ENCODE measurements at regions not wholly inside any gene's neighbourhood (a gene's known extent, or its start where the extent isn't known, plus 50 kb on each side); places are given as distances from the start of the nearest gene placed in this dataset.

DNA sequence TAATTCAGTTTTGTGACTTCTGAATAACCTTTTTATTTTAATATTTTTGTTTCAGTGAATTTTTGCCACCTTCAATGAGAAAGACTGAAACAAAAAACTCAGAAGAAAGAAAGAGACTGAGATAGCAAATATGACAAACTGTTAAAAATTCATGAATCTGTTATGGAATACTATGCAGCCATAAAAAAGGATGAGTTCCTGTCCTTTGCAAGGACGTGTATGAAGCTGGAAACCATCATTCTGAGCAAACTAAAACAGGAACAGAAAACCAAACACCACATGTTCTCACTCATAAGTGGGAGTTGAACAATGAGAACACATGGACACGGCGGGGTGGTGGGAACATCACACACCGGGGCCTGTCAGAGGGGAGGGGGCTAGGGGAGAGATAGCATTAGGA, 193.4 kb upstream of the FGGY start:
- TF ChIP-seq FOXP2 (optimal IDR thresholded peaks at IDR 0.05; ENCODE audit: borderline replicate concordance, extremely low read depth, extremely low read length, insufficient read depth) (no peak), SIN3A (IDR thresholded peaks at IDR 0.05; ENCODE audit: borderline replicate concordance, insufficient read depth, low read length) (no peak), POLR2AphosphoS5 (IDR thresholded peaks at IDR 0.05; ENCODE audit: low read depth, low read length) (no peak)

Data from PFSK-1 (cell line).